ENCODE measurements at regions not wholly inside any gene's neighbourhood (a gene's known extent, or its start where the extent isn't known, plus 50 kb on each side); places are given as distances from the start of the nearest gene placed in this dataset.

GRCh38 chr6:15763364-15763763 is 100.5 kb upstream of the DTNBP1 start:
- TF ChIP-seq GATA1 (IDR thresholded peaks at IDR 0.05; ENCODE audit: low read depth, low read length) (no peak), POLR2A (IDR thresholded peaks at IDR 0.05; ENCODE audit: low read length) (no peak)
